ENCODE measurements at regions not wholly inside any gene's neighbourhood (a gene's known extent, or its start where the extent isn't known, plus 50 kb on each side); places are given as distances from the start of the nearest gene placed in this dataset.

- Histone ChIP-seq H2BK20ac (ENCODE audit: low read length) (no peak overlapping the region), H3K9ac (replicated peaks in 1 of 4; ENCODE audit: extremely low read depth in 1 of 4, low read depth in 3 of 4, low read length in 3 of 4) (no peak overlapping the region), H4K5ac (ENCODE audit: insufficient read length, low read depth, low read length) (no peak overlapping the region), H2BK120ac (replicated peaks; ENCODE audit: low read depth, low read length) (no peak overlapping the region), H2BK5ac (ENCODE audit: low read depth, low read length) (no peak overlapping the region), H2BK12ac (ENCODE audit: low read depth, low read length) (no peak overlapping the region), H3K23ac (ENCODE audit: insufficient read length) (no peak overlapping the region), H4K8ac (ENCODE audit: extremely low read depth, insufficient read depth, low read length) (no peak overlapping the region), H3K14ac (ENCODE audit: insufficient read length) (no peak overlapping the region), H3K79me1 (ENCODE audit: low read depth, low read length) (no peaks in the 10 kb centered on the region), H3K4me1 (replicated peaks in 1 of 4; ENCODE audit: control insufficient read depth in 3 of 4, insufficient read depth in 4 of 4, low read length in 3 of 4) (no peaks in the 10 kb centered on the region), H3K79me2 (ENCODE audit: control insufficient read depth in 1 of 2, insufficient read depth in 2 of 2, low read length in 2 of 2) (no peaks in the 10 kb centered on the region), H2BK15ac (ENCODE audit: low read length) (no peak overlapping the region), H3K23me2 (ENCODE audit: low read depth, low read length) (no peaks in the 10 kb centered on the region), H3K27ac (ENCODE audit: low read depth, low read length) (no peak overlapping the region), H3K4me2 (ENCODE audit: insufficient read depth in 1 of 2, low read depth in 2 of 2, low read length in 2 of 2) (no peak overlapping the region), H3K27me3 (replicated peaks in 1 of 4; ENCODE audit: control insufficient read depth in 3 of 4, extremely low read depth in 1 of 4, insufficient read depth in 3 of 4, low read length in 3 of 4) (no peaks in the 10 kb centered on the region), H2AFZ (ENCODE audit: low read length) (no peak overlapping the region), H3K18ac (ENCODE audit: extremely low read depth, low read length) (no peak overlapping the region), H4K91ac (replicated peaks; ENCODE audit: insufficient read length, low read length) (no peak overlapping the region), H2AK5ac (ENCODE audit: low read depth, low read length) (no peak overlapping the region), H3K56ac (replicated peaks; ENCODE audit: insufficient read length, low read depth, low read length) (no peak overlapping the region), H3K4ac (replicated peaks; ENCODE audit: insufficient read length, low read depth, low read length) (no peak overlapping the region), H3K4me3 (ENCODE audit: extremely low read depth in 1 of 4, insufficient read depth in 2 of 4, low read depth in 3 of 4, low read length in 4 of 4) (no peak overlapping the region), H3K9me3 (ENCODE audit: insufficient read depth in 2 of 2, low read depth in 1 of 2, low read length in 1 of 2) (no peaks in the 10 kb centered on the region), H3K36me3 (ENCODE audit: control insufficient read depth in 2 of 4, insufficient read depth in 4 of 4, low read length in 3 of 4) (no peaks in the 10 kb centered on the region), H4K20me1 (replicated peaks in 1 of 2; ENCODE audit: control insufficient read depth in 1 of 2, insufficient read depth in 2 of 2, low read length in 2 of 2) (no peaks in the 10 kb centered on the region)
- TF ChIP-seq YY1 (IDR thresholded peaks at IDR 0.05; ENCODE audit: low read depth, low read length), result no peak
- no peak for TF ChIP-seq EZH2 (IDR thresholded peaks at IDR 0.05; ENCODE audit: low read depth, low read length, severe bottlenecking)
- no peak for TF ChIP-seq TAF1 (IDR thresholded peaks at IDR 0.05; ENCODE audit: low read depth, low read length)
- no peak for TF ChIP-seq CHD2 (IDR thresholded peaks at IDR 0.05; ENCODE audit: low read length)
- no peak for TF ChIP-seq SIX5 (IDR thresholded peaks at IDR 0.05; ENCODE audit: low read depth, low read length)
- TF ChIP-seq CREB1 (IDR thresholded peaks at IDR 0.05), result no peak
- TF ChIP-seq SP1 (IDR thresholded peaks at IDR 0.05; ENCODE audit: low read depth, low read length), result no peak
- no peak for TF ChIP-seq SUZ12 (IDR thresholded peaks at IDR 0.05; ENCODE audit: low read length)
- FAIRE-seq (no peak), DNase-seq (ENCODE audit: low read depth in 1 of 2, low spot score in 2 of 2) (no peak)
- 53% methylated on average over 3 of the region's 3 CpGs; no CpG with 5 or more reads in 1 of the 2 experiments for WGBS, 2 experiments (ENCODE audit: extremely low coverage in 1 of 2, insufficient coverage in 1 of 2, insufficient read length in 1 of 2, insufficient replicate concordance in 2 of 2, low coverage in 1 of 2, low lambda C conversion rate in 2 of 2, missing lambda C conversion rate in 1 of 2)
- CTCF ChIA-PET (ENCODE audit: partially characterized antibody), result no interaction called here
- POLR2A ChIA-PET (ENCODE audit: partially characterized antibody), result no interaction called here
These were observed 379.4 kb upstream of the FAM98A start for GRCh38 chr2:33978471-33978870.

Data from H1 (cell line).